Uterus (tissue), 3 donors: ENCODE measurements at regions not wholly inside any gene's neighbourhood (a gene's known extent, or its start where the extent isn't known, plus 50 kb on each side); places are given as distances from the start of the nearest gene placed in this dataset.
"Not testable (repeated sequence)": the region's sequence is repeated elsewhere in the genome, so short reads cannot be mapped to it uniquely, and the experiment has no call there.

Experiments used
- DNase-seq, 2 donors: peaks; one replicate each; pipeline ENCODE4 v3.0.0-alpha.2; 2019 to 2020
- H3K27ac ChIP-seq, 2 donors: fragments of 200-600 bp; sonication (generic); 1 replicate in 1 of 2; 2 replicates in 1 of 2; pipeline ENCODE4 v1.5.1; 2016 to 2018
- H3K27me3 ChIP-seq, 2 donors: fragments of 200-600 bp; sonication (generic); one replicate each; pipeline ENCODE4 v1.5.1; 2018 to 2019; ENCODE audit warnings: control low read depth in 1 of 2
- H3K36me3 ChIP-seq, 2 donors: fragments of 200-600 bp; sonication (generic); one replicate each; pipeline ENCODE4 v1.5.1; 2019; ENCODE audit warnings: control low read depth in 1 of 2
- H3K4me1 ChIP-seq, 2 donors: fragments of 200-600 bp; sonication (generic); one replicate each; pipeline ENCODE4 v1.5.1; 2018 to 2019; ENCODE audit warnings: control low read depth in 1 of 2
- H3K4me3 ChIP-seq, 2 donors: fragments of 200-600 bp; sonication (generic); 1 replicate in 1 of 2; 2 replicates in 1 of 2; pipeline ENCODE4 v1.5.1; 2018 to 2019; ENCODE audit warnings: mild to moderate bottlenecking in 1 of 2
- H3K9me3 ChIP-seq, 2 donors: fragments of 200-600 bp; sonication (generic); one replicate each; pipeline ENCODE4 v1.5.1; 2019; ENCODE audit warnings: control low read depth in 1 of 2
- POLR2A ChIP-seq, 2 donors: fragments of 450-650 bp; IDR thresholded peaks; one replicate each; pipeline ENCODE4 v1.6.1; 2016; ENCODE audit warnings: antibody characterized with exemption in 2 of 2, mild to moderate bottlenecking in 1 of 2, moderate library complexity in 1 of 2
- intact Hi-C: fragments of 100-400 bp; cut with DNase I; formaldehyde crosslinking; loops from one replicate; pipeline ENCODE4 v1.15.1; 2023; ENCODE audit warnings: low total_unique reads
- TF ChIP-seq, protein P1 (sequence below), 4 experiments: fragments of 200-600 bp in 2 of 4; fragments of 450-650 bp in 2 of 4; sonication (generic) in 2 of 4; IDR thresholded peaks; one replicate each; pipeline ENCODE4 v1.5.1; 2016 to 2019; ENCODE audit warnings: antibody characterized with exemption in 4 of 4, mild to moderate bottlenecking in 2 of 4, moderate library complexity in 1 of 4
- donor health status: DM: yes; HTN: yes; CAD: no.

DNA sequence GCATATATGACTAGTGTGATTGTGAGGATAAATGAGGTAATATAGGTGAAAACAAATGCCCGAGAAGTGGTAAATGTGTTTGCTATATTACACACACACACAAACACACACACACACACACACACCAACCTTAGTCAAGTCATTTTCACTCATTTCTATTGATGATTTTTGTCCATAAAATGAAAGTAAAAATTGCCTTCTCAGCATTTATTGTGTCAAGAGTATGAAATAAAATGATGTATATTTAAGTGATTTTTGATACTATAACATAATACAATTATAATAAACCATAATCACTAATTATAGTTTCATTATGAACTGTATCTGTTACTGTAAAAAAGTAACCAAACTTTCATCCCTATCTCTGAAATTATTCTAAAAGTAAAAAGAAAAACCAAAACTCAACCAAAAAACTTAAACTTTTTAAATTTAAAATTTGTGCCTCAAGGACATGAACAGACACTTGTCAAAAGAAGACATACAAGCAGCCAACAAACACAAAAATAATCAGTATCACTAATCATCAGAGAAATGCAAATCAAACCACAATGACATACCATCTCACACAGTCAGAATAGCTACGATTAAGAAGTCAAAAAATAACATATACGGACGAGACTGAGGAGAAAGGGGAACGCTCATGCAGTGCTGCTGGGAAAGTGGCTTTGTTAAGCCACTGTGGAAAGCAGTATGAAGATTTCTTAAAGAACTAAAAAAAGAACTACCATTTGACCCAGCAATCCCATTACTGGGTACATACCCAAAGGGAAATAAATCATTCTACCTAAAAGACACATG is 601.0 kb downstream of the TMA16 start:
- intact Hi-C loops, result no loop called here
- DNase-seq, result no peak
- no peak for TF ChIP-seq POLR2A (IDR thresholded peaks at IDR 0.05)
- TF ChIP-seq, protein P1, sequence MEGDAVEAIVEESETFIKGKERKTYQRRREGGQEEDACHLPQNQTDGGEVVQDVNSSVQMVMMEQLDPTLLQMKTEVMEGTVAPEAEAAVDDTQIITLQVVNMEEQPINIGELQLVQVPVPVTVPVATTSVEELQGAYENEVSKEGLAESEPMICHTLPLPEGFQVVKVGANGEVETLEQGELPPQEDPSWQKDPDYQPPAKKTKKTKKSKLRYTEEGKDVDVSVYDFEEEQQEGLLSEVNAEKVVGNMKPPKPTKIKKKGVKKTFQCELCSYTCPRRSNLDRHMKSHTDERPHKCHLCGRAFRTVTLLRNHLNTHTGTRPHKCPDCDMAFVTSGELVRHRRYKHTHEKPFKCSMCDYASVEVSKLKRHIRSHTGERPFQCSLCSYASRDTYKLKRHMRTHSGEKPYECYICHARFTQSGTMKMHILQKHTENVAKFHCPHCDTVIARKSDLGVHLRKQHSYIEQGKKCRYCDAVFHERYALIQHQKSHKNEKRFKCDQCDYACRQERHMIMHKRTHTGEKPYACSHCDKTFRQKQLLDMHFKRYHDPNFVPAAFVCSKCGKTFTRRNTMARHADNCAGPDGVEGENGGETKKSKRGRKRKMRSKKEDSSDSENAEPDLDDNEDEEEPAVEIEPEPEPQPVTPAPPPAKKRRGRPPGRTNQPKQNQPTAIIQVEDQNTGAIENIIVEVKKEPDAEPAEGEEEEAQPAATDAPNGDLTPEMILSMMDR (IDR thresholded peaks at IDR 0.05), result no peak
- H3K4me3 ChIP-seq, result no peak overlapping the region
- H3K4me1 ChIP-seq, result no peaks in the 10 kb centered on the region
- H3K27ac ChIP-seq, result no peak overlapping the region
- H3K36me3 ChIP-seq, result no peaks in the 10 kb centered on the region
- H3K27me3 ChIP-seq, result no peaks in the 10 kb centered on the region
- no peaks in the 10 kb centered on the region for H3K9me3 ChIP-seq

DNA sequence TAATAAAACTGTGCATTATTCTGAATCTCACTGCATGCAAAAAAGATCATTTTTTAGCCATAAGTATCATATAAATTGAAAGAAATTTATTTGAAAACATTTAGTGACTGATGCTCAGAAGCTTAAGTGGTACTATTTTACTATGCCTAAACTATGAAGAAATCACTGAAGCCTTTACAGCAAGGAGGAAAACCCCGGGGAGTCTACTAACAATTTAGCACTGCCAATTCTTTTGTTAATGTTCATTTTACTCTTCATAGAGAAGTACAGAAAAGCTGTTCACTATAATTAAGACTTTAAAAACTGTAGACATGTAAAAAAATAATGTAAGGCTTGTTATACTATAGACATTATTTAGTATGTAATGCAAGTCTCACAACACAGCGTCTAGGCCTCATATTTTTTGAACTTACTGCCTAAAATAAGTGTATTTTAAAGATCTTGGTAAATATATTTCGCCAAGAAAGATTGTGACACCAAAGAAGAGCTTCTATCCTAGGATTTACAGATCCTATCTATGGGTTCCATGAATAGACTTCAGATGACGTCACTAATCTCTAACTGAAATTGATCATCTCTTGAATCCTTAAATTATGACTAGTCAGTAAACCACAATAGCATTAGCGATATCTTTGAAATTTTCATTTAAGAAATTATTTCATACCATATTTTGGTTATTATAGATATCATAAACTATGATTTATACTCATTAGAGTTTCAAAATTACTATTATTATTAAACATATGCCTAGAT is 602.5 kb downstream of the TMA16 start:
- no peak overlapping the region for H3K27ac ChIP-seq
- no peaks in the 10 kb centered on the region for H3K36me3 ChIP-seq
- H3K27me3 ChIP-seq, result no peaks in the 10 kb centered on the region
- no peaks in the 10 kb centered on the region for H3K9me3 ChIP-seq
- H3K4me1 ChIP-seq, result no peaks in the 10 kb centered on the region
- no peak for TF ChIP-seq POLR2A (IDR thresholded peaks at IDR 0.05)
- TF ChIP-seq, protein P1 (IDR thresholded peaks at IDR 0.05), result no peak
- intact Hi-C loops, result no loop called here
- no peak for DNase-seq
- no peak overlapping the region for H3K4me3 ChIP-seq

DNA sequence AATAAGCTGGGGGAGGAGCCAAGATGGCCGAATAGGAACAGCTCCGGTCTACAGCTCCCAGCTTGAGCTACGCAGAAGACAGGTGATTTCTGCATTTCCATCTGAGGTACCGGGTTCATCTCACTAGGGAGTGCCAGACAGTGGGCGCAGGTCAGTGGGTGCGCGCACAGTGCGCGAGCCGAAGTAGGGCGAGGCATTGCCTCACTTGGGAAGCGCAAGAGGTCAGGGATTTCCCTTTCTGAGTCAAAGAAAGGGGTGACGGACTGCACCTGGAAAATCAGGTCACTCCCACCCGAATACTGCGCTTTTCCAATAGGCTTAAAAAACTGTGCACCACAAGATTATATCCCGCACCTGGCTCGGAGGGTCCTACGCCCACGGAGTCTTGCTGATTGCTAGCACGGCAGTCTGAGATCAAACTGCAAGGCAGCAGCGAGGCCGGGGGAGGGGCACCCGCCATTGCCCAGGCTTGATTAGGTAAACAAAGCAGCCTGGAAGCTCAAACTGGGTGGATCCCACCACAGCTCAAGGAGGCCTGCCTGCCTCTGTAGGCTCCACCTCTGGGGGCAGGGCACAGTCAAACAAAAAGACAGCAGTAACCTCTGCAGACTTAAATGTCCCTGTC is 606.4 kb downstream of the TMA16 start:
- H3K36me3 ChIP-seq, H3K4me1 ChIP-seq, H3K9me3 ChIP-seq, H3K4me3 ChIP-seq, intact Hi-C loops, DNase-seq, H3K27ac ChIP-seq, H3K27me3 ChIP-seq: not testable (repeated sequence)

DNA sequence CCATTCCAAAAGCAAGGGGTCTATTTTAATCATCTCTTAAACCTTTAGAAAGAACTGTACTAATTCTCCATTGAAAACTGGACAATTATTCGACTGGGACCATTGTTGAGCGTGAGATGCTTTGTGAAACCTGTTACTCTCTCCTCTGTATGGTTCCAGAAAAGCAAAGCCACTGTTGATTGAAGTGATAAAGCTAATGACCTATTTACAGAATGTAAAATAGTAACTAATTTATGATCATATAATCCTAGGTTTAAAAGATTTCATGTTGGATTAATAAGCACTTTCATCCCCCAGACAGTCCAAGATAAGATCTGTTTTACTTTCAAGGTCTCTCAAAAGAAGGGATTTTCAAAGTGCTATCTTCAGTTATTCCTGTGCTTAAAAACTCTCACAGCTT is 614.5 kb downstream of the TMA16 start:
- intact Hi-C loops, result no loop called here
- no peak for DNase-seq
- Histone ChIP-seq H3K27ac (no peak overlapping the region), H3K4me1 (no peaks in the 10 kb centered on the region), H3K4me3 (no peak overlapping the region), H3K36me3 (no peaks in the 10 kb centered on the region), H3K9me3 (no peaks in the 10 kb centered on the region), H3K27me3 (no peaks in the 10 kb centered on the region)
- no peak for TF ChIP-seq POLR2A (IDR thresholded peaks at IDR 0.05)
- TF ChIP-seq, protein P1 (IDR thresholded peaks at IDR 0.05), result no peak

DNA sequence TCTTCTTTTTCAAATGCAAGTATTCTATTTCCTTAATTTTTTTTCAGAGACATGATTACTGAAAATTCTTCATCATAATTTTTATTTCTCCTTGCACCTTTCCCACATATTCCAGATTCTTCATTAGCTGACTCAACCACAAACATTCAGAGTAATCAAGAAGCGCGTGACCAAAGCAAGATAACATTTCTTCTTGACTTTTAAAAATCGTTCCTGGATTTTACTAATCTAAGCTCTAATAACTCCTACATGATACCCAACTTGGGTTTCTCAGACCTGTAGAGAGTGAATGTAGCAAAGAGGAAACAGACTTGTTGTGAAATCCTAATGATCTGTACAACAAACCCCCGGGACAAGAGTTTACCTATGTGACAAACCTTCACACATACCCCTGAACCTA is 615.0 kb downstream of the TMA16 start:
- no peaks in the 10 kb centered on the region for H3K4me1 ChIP-seq
- H3K4me3 ChIP-seq, result no peak overlapping the region
- peaks cover 0 to 4% of the 10 kb centered on the region in 2 donors for H3K27me3 ChIP-seq
- H3K9me3 ChIP-seq, result no peaks in the 10 kb centered on the region
- intact Hi-C loops, result no loop called here
- no peaks in the 10 kb centered on the region for H3K36me3 ChIP-seq
- no peak for DNase-seq
- no peak for TF ChIP-seq POLR2A (IDR thresholded peaks at IDR 0.05)
- TF ChIP-seq, protein P1 (IDR thresholded peaks at IDR 0.05), result no peak
- H3K27ac ChIP-seq, result no peak overlapping the region
